H9 (cell line): ENCODE measurements at regions not wholly inside any gene's neighbourhood (a gene's known extent, or its start where the extent isn't known, plus 50 kb on each side); places are given as distances from the start of the nearest gene placed in this dataset.

Source experiments
- DNase-seq: peaks from one replicate; pipeline ENCODE4 v3.0.0-alpha.2; 2017
- H2AFZ ChIP-seq: one replicate; pipeline ENCODE4 v1.6.1; 2013; ENCODE audit warnings: mild to moderate bottlenecking, low read length, control low read depth, moderate library complexity
- H2AK5ac ChIP-seq: 2 replicates; pipeline ENCODE4 v1.6.1; 2013; ENCODE audit warnings: low read length, control low read depth, mixed read lengths; ENCODE audit not compliant: insufficient read length
- H2BK120ac ChIP-seq: one replicate; pipeline ENCODE4 v1.6.1; 2013; ENCODE audit warnings: low read depth, mild to moderate bottlenecking, low read length, control low read depth, inconsistent platforms; ENCODE audit not compliant: poor library complexity, severe bottlenecking
- H2BK12ac ChIP-seq: 2 replicates; pipeline ENCODE4 v1.6.1; 2013; ENCODE audit warnings: low read length, control low read depth, mixed read lengths, low read depth; ENCODE audit not compliant: insufficient read length
- H2BK15ac ChIP-seq: 2 replicates; pipeline ENCODE4 v1.6.1; 2013; ENCODE audit warnings: low read depth, low read length, control low read depth
- H2BK20ac ChIP-seq: one replicate; pipeline ENCODE4 v1.6.1; 2013; ENCODE audit warnings: low read depth, mild to moderate bottlenecking, low read length, control low read depth, inconsistent platforms; ENCODE audit not compliant: poor library complexity, severe bottlenecking
- H2BK5ac ChIP-seq: 2 replicates; pipeline ENCODE4 v1.6.1; 2013; ENCODE audit warnings: low read length, control low read depth, mixed read lengths; ENCODE audit not compliant: insufficient read length
- H3K14ac ChIP-seq: 2 replicates; pipeline ENCODE4 v1.6.1; 2013; ENCODE audit warnings: low read length, control low read depth; ENCODE audit not compliant: insufficient read depth
- H3K18ac ChIP-seq: 2 replicates; pipeline ENCODE4 v1.6.1; 2013; ENCODE audit warnings: low read depth, mild to moderate bottlenecking, mixed read lengths, low read length, control low read depth; ENCODE audit not compliant: insufficient read length
- H3K23ac ChIP-seq: 2 replicates; pipeline ENCODE4 v1.6.1; 2013; ENCODE audit warnings: low read length, control low read depth, mixed read lengths, low read depth; ENCODE audit not compliant: insufficient read length
- H3K23me2 ChIP-seq: 2 replicates; pipeline ENCODE4 v1.6.1; 2013; ENCODE audit warnings: low read depth, mild to moderate bottlenecking, mixed read lengths, low read length, control low read depth; ENCODE audit not compliant: insufficient read length, poor library complexity, severe bottlenecking
- H3K27ac ChIP-seq: 2 replicates; pipeline ENCODE4 v1.5.1; 2013; ENCODE audit warnings: low read length, control low read depth, mixed read lengths, low read depth; ENCODE audit not compliant: insufficient read length
- H3K27me3 ChIP-seq: 2 replicates; pipeline ENCODE4 v1.6.1; 2013; ENCODE audit warnings: low read length, control low read depth, inconsistent platforms; ENCODE audit not compliant: insufficient read depth
- H3K4ac ChIP-seq: 2 replicates; pipeline ENCODE4 v1.6.1; 2013; ENCODE audit warnings: low read depth, mild to moderate bottlenecking, control low read depth, inconsistent platforms, low read length, moderate library complexity
- H3K4me1 ChIP-seq: 2 replicates; pipeline ENCODE4 v1.6.1; 2013; ENCODE audit warnings: low read length, control low read depth, inconsistent platforms; ENCODE audit not compliant: insufficient read depth
- H3K4me2 ChIP-seq: 2 replicates; pipeline ENCODE4 v1.6.1; 2013; ENCODE audit warnings: low read length, control low read depth, mixed read lengths; ENCODE audit not compliant: insufficient read length, insufficient read depth
- H3K56ac ChIP-seq: 2 replicates; pipeline ENCODE4 v1.6.1; 2013; ENCODE audit warnings: low read depth, mild to moderate bottlenecking, mixed read lengths, low read length, control low read depth; ENCODE audit not compliant: insufficient read length
- H3K79me1 ChIP-seq: 2 replicates; pipeline ENCODE4 v1.6.1; 2013; ENCODE audit warnings: low read depth, mild to moderate bottlenecking, moderate library complexity, low read length, control low read depth, inconsistent platforms; ENCODE audit not compliant: insufficient read depth, poor library complexity, severe bottlenecking
- H3K79me2 ChIP-seq: 2 replicates; pipeline ENCODE4 v1.6.1; 2013; ENCODE audit warnings: low read length, control low read depth, inconsistent platforms; ENCODE audit not compliant: insufficient read depth
- H3K9ac ChIP-seq: 2 replicates; pipeline ENCODE4 v1.6.1; 2013; ENCODE audit warnings: low read length, control low read depth, mixed read lengths; ENCODE audit not compliant: insufficient read length; ENCODE audit errors: extremely low read depth
- H3K9me3 ChIP-seq: one replicate; pipeline ENCODE4 v1.6.1; 2013; ENCODE audit warnings: low read depth, low read length, inconsistent platforms; ENCODE audit not compliant: control insufficient read depth
- H3T11ph ChIP-seq: one replicate; pipeline ENCODE4 v1.6.1; 2013; ENCODE audit warnings: mild to moderate bottlenecking, low read length, control low read depth, inconsistent platforms
- H4K20me1 ChIP-seq: one replicate; pipeline ENCODE4 v1.6.1; 2013; ENCODE audit not compliant: control insufficient read depth, insufficient read length, insufficient read depth
- H4K5ac ChIP-seq: 2 replicates; pipeline ENCODE4 v1.6.1; 2013; ENCODE audit warnings: low read depth, mild to moderate bottlenecking, mixed read lengths, low read length, control low read depth; ENCODE audit not compliant: insufficient read length
- H4K8ac ChIP-seq: replicated peaks from 2 replicates; pipeline ENCODE4 v1.6.1; 2013; ENCODE audit warnings: low read length, control low read depth, mixed read lengths, low read depth; ENCODE audit not compliant: insufficient read length
- H4K91ac ChIP-seq: 2 replicates; pipeline ENCODE4 v1.6.1; 2013; ENCODE audit warnings: low read depth, mild to moderate bottlenecking, moderate library complexity, mixed read lengths, low read length, control low read depth; ENCODE audit not compliant: insufficient read length
- H3K27ac Mint-ChIP-seq, 3 experiments: 2 replicates in 2 of 3; 3 replicates in 1 of 3; pipeline ENCODE4 v1.8.0; 2020 to 2021; ENCODE audit warnings: mixed read lengths in 3 of 3, mild to moderate bottlenecking in 1 of 3, moderate library complexity in 1 of 3
- H3K27me3 Mint-ChIP-seq: 2 replicates; pipeline ENCODE4 v1.8.0; 2021; ENCODE audit warnings: low read depth, mild to moderate bottlenecking, moderate library complexity, mixed read lengths
- H3K36me3 Mint-ChIP-seq, 3 experiments: 2 replicates in 2 of 3; 3 replicates in 1 of 3; pipeline ENCODE4 v1.8.0; 2020 to 2021; ENCODE audit warnings: low read depth in 3 of 3, mixed read lengths in 3 of 3; ENCODE audit not compliant: insufficient read depth in 1 of 3
- H3K4me1 Mint-ChIP-seq, 2 experiments: 2 replicates each; pipeline ENCODE4 v1.8.0; 2020; ENCODE audit warnings: mixed read lengths in 2 of 2
- H3K4me3 Mint-ChIP-seq, 2 experiments: 2 replicates in 1 of 2; 3 replicates in 1 of 2; pipeline ENCODE4 v1.8.0; 2020 to 2021; ENCODE audit warnings: mild to moderate bottlenecking in 2 of 2, mixed read lengths in 2 of 2, moderate library complexity in 1 of 2
- H3K9me3 Mint-ChIP-seq, 2 experiments: 2 replicates in 1 of 2; 3 replicates in 1 of 2; pipeline ENCODE4 v1.8.0; 2020; ENCODE audit warnings: mild to moderate bottlenecking in 2 of 2, mixed read lengths in 2 of 2, moderate library complexity in 1 of 2
- CTCF ChIP-seq: fragments of 200-600 bp; sonication (generic); conservative IDR thresholded peaks from 3 replicates; pipeline ENCODE4 v1.8.0; 2021; ENCODE audit warnings: antibody characterized with exemption, mild to moderate bottlenecking
- WGBS: extraction: QIAGEN DNeasy Blood & Tissue Kit; methylation state at CpG from one replicate; pipeline ENCODE4 v1.1.7; 2013; ENCODE audit warnings: missing lambda C conversion rate, low lambda C conversion rate, mixed read lengths; ENCODE audit not compliant: insufficient read length; ENCODE audit errors: extremely low coverage; 5-methylcytosine and 5-hydroxymethylcytosine counted together

- H2BK20ac ChIP-seq, result no peak overlapping the region
Measured at GRCh38 chr2:120933693-120934573, 198.3 kb downstream of the GLI2 start.

More at GRCh38 chr2:120933693-120934573, 198.3 kb downstream of the GLI2 start:
- Histone ChIP-seq H2AFZ (no peak overlapping the region), H4K91ac (no peak overlapping the region), H3K4ac (no peak overlapping the region), H3T11ph (no peak overlapping the region), H3K56ac (no peak overlapping the region), H3K14ac (no peak overlapping the region), H4K8ac (no peak overlapping the region), H3K9me3 (no peaks in the 10 kb centered on the region), H2BK15ac (no peak overlapping the region), H2BK120ac (no peak overlapping the region), H2BK5ac (no peak overlapping the region), H3K27ac (no peak overlapping the region), H2BK12ac (no peak overlapping the region), H3K79me2 (no peaks in the 10 kb centered on the region), H3K79me1 (no peaks in the 10 kb centered on the region), H2AK5ac (no peak overlapping the region), H3K18ac (no peak overlapping the region), H3K4me1 (no peaks in the 10 kb centered on the region), H4K5ac (no peak overlapping the region), H3K23ac (no peak overlapping the region), H3K4me2 (no peak overlapping the region), H4K20me1 (no peaks in the 10 kb centered on the region), H3K27me3 (no peaks in the 10 kb centered on the region), H3K23me2 (no peaks in the 10 kb centered on the region), H3K9ac (no peak overlapping the region)
- Mint-ChIP-seq H3K9me3 (peaks cover 4% of the 10 kb centered on the region in 2 experiments; a peak in 1 of 5 replicates), H3K4me1 (peaks cover 18 to 28% of the 10 kb centered on the region in 2 experiments), H3K36me3 (peaks cover 22 to 34% (median 29%) of the 10 kb centered on the region in 3 experiments), H3K27me3 (no peaks in the 10 kb centered on the region), H3K4me3 (no peak overlapping the region), H3K27ac (no peak overlapping the region)
- no peak for DNase-seq
- TF ChIP-seq CTCF, result no peak
- whole genome bisulfite sequencing, result no CpG with 5 or more reads among the region's 19 CpGs
